ACHN (cell line): ENCODE measurements at regions not wholly inside any gene's neighbourhood (a gene's known extent, or its start where the extent isn't known, plus 50 kb on each side); places are given as distances from the start of the nearest gene placed in this dataset.
"Not testable (repeated sequence)": the region's sequence is repeated elsewhere in the genome, so short reads cannot be mapped to it uniquely, and the experiment has no call there.

Source experiments
- DNase-seq: peaks from one replicate; pipeline ENCODE4 v3.0.0-alpha.2; 2015
- in situ Hi-C: cut with HindIII; loops from 2 replicates; pipeline ENCODE4 v1.10.0; 2017; ENCODE audit warnings: low sequenced_read_pairs, low pct_ligation_motif_present, low pct_unique_long_range_greater_than_20kb

DNA sequence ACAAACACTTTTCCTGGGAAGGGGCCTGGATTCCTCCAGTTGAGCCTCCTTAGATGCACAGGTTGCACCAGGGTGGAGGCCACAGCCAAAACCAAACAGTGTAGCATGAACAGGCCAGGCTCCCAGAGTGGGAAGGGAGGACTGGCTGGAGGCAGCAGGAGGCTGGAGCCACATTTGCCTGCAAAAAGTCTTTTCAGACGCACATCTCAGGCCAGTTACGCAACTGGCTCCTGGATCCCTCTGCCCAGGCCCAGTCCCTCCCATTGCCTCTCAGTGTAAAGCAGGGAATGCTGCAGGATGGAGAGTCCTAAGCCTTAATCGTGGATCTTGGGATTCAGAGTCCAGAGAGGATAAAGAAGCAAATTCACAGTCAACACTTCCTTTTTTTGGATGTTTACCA lies 305.1 kb upstream of the PLGLB1 start:
- in situ Hi-C loops, DNase-seq: not testable (repeated sequence)

DNA sequence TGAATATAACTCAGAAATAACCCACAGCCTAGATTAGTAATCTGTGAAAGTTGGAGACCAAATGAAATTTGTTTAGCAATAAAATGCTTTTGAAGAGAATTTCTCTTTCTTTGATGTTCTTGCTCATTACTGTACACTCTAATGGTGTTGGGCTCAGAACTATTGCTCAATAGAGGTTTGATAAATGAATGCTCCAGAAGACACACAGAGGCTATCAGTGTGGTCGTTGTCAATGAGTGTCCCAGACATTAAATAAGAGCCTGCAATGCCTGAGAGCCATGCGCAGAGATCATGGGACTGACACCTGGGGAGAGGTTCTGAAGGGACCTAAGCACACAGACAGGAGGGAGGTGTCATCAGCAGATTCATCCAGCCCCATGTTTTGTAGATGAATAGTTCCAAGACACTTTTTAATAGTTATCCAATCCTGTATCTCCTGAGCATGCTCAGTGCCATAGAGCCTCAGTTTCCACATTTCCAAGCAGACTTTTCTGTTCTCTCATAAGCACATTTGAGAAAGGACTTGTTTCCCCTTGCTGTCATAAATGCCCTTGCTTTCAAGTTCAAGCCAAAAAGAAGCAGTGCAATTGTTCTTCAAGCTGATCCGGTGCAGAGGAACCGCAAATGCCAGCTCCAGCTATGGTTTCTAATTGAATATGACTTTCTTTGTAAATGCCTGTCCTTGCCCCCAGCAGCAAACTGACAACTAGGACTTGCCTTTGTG lies 306.2 kb upstream of the PLGLB1 start:
- DNase-seq, in situ Hi-C loops: not testable (repeated sequence)

DNA sequence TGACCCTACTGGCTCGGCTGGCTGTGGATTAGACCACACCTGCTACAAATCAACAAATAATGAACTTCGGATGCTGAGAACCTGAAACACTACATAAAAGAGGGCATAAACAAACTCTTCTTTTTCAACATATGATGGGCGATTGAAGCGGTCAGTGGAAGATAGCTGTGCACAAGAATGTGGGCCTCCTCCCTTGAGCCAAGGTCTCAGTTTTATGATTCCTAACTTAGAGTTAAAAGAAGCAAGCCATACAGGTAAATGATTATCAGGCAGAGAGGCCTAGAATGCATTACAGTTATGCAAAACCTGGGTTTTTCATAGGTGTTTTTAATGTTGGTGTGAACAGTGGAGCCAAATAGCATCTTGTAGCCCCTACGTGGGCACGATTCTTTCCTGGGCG lies 307.9 kb upstream of the PLGLB1 start:
- in situ Hi-C loops, DNase-seq: not testable (repeated sequence)

DNA sequence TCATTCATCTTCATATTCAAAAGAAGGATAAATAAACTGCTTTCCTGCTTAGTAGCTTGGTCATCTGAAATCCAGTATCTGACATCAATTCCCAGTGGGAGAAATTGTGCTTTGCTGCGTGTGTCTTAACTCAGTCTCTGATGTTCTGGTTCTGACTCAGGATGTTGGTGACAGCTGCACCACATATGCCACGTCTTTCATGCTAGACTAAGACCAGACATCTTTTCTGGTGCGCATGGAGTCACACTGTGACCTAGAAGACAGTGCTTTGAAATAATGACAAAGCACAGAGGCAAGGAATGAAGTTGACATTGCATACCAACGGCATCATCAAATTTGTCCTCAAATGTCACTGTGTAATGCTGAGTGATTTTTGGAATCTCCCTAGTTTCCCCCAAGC lies 308.8 kb upstream of the PLGLB1 start:
- DNase-seq, in situ Hi-C loops: not testable (repeated sequence)

DNA sequence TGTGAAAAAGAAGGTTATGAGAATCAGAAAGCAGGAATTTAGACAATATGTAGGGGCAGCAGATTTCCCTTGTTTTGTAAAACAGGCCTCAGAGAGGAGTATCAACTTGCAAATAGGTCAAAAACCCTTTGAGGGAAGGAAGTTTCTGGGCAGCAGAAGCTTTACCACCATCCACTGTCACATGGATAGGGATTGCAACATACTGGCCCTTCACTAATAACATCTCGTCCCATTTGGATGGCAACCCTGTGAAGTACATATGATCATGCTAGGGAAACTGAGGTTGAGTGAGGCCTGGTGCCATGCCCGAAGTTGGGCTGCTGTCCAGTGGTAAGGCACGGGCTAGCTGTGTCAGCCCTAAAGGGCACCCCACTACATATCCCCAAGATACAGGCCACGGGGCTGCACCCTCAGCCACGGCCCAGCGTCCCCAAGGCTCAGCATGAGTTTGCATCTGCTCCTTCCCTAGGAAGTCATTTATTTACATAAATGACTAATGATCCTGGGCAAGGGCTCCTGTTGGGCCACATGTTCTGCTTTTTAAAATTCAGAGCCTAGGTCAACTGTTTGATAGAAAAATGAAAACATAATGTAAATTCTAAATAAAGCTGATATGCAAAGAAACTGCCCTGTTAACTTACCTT lies 310.4 kb upstream of the PLGLB1 start:
- DNase-seq, in situ Hi-C loops: not testable (repeated sequence)

DNA sequence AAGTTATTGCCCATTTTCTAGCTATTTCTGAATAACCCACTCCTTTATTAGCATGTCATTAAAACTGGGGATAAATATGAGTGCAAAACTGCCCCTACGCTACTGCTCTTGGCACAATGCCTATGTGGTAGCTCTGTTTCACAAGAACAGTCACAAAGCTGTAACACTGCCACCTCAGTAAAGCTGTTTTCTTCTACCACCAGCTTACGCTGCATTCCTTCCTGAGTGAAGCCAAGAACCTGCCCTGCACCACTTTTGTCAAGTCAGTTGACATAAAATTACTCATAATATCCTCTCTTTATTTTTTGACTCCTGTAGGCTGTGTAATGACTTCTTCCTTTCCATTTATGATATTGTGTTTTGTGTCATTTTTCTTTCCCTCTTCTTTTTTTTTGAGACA lies 313.2 kb upstream of the PLGLB1 start:
- in situ Hi-C loops, DNase-seq: not testable (repeated sequence)

DNA sequence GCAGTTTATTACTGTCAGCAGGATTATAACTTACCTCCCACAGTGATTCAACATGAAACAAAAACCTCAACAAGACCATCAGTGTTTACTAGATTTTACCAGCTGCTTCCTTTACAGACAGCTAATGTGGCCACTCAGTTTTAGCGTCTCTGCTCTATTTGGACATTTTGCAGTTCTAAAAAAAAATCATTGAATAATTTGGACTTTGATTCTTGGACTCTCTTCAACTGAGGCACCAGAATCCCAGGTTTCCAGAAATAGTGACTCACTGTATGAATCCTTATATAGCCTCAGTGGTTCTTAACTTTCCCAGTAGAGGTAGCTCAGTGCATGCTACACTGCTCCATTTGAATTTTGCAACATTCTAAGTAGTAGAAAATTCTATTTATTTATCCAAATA lies 317.4 kb upstream of the PLGLB1 start:
- in situ Hi-C loops, DNase-seq: not testable (repeated sequence)

DNA sequence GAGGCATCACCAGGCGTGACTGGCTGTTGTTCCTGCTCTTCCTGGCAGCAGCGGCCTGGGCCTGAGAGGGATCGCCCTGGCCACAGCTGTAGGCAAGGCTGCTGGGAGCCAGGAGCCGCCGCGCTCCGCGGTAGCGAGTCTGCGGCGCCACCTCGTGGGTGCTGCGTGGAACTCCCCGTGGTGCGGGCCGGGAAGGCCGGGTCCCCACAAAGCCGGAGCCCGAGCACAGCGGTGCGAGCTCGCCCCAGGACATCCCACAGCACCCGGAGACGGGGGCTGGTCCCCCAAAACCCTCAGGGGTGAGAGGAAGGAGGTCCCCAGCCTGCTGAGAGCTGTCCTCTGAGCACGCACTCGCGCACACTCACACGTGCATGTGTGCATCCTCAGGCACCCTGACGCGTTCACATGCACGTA lies 320.0 kb upstream of the PLGLB1 start:
- DNase-seq, result peak; percentile 49
- in situ Hi-C loops, result not testable (repeated sequence)

DNA sequence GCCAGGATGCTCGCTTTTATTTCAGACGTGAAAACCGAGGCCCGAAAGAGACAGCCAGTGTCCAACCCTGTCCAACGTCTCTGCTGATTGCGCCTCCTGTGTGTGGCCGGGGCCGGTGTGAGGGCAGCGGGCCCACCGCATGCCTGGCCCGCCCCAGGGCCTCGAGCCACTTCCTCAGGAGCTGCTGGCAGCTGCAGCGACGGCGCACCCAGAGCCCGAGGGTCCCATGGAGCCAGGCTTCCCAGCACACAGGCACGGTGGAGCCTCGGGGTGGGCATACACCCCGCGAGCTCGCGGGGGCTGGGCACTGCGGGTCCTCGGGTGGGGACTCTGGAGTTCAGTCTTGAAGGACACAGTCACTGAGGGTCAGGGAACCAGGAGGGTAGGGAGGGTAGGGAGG lies 320.5 kb upstream of the PLGLB1 start:
- DNase-seq, in situ Hi-C loops: not testable (repeated sequence)

DNA sequence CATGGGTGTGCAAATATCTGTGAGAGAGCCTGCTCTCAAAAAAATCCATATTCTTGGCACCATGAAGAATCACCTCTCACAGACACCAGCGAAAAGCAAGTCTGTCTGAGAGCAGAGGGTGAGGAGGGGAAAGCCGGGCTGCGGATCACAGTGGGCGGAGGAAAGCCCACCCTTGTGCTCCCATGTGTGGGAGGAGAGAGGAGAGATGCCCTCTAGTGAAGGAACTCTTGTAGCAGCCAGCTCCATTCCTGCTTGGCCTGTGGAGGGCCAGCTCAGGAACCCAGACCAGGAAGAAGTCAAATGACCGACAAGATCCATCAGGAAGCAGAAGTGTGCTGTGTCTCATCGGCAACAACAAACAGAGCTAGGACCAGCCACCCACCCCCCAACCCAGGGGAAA lies 321.7 kb upstream of the PLGLB1 start:
- in situ Hi-C loops, DNase-seq: not testable (repeated sequence)

DNA sequence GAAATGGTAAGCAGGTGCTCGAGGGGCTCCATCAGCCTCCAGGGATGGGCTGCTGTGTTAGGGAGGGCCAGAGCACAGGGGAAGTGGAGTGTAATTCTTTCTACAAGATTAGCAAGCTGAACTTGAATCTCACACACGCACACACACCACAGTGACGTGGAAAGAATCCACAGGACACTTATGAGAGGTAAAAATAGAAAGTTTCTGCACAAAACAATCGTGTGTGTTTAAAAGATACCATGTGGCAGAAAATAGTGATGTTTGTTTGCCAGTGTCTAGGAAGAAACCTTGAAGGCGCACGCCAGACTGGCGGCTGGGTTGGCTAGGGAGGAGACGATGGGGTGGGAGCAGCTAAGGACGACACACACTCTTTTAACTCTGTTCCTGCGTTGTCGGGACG lies 323.6 kb upstream of the PLGLB1 start:
- DNase-seq, in situ Hi-C loops: not testable (repeated sequence)

DNA sequence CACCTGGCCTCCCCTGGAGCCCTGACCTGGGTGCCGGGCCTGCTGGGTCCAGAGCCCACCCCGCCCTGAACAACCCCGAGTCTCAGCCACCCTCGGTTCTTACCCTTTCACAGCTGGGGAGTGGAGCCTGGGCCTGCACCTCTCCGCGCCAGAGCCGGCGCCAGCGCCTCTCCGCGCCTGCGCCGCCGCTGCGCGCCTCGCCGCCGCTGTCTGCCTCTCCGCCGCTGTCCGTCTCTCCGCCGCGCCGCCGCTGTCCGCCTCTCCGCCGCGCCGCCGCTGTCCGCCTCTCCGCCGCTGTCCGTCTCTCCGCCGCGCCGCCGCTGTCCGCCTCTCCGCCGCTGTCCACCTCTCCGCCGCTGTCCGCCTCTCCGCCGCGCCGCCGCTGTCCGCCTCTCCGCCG lies 326.9 kb upstream of the PLGLB1 start:
- in situ Hi-C loops, DNase-seq: not testable (repeated sequence)

DNA sequence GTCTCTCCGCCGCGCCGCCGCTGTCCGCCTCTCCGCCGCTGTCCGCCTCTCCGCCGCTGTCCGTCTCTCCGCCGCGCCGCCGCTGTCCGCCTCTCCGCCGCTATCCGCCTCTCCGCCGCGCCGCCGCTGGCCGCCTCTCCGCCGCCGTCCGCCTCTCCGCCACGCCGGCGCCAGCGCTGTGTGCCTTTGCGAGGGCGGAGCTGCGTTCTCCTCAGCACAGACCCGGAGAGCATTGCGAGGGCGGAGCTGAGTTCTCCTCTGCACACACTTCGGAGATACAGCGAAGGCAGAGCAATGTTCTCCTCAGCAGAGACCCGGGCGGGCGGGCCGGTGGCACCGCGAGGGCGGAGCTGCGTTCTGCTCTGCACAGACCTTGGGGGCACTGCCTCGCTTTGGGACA lies 327.4 kb upstream of the PLGLB1 start:
- DNase-seq, in situ Hi-C loops: not testable (repeated sequence)

DNA sequence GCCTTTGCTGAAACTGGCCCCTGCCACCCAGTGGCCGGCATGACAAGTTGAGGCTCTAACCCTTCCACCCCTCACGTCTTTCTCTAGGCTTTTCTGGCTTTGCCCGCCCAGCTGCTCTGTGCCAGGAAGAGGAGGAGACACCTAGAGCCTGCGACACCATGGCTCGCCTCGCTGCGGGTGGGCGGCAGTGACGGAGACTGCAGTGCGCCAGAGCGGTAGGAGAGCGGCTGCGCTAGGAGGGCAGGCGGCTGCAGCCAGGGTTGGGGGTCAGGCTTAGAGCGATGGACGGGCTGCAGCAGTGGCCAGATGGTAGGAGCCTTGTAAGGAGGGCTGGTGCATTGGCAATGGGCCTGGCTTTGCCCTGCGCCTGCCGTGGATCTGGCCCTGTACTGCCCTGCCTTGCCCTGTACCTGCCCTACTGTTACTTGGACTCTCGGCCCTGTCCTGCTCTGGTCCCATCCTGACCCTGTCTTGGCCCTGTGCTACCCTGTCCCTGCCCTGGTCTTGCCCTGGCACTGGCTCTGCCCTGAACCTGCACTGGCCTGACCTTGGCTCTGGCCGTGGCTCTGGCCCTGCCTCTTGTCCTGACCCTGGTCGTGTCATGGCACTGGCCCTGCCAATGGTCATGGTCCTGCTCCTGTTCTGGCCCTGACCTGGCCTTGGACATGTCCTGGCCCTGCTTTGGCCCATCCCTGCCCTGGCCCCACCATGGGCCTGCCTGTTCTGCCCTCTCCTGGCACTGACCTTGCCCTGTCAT lies 330.7 kb upstream of the PLGLB1 start:
- DNase-seq, in situ Hi-C loops: not testable (repeated sequence)

DNA sequence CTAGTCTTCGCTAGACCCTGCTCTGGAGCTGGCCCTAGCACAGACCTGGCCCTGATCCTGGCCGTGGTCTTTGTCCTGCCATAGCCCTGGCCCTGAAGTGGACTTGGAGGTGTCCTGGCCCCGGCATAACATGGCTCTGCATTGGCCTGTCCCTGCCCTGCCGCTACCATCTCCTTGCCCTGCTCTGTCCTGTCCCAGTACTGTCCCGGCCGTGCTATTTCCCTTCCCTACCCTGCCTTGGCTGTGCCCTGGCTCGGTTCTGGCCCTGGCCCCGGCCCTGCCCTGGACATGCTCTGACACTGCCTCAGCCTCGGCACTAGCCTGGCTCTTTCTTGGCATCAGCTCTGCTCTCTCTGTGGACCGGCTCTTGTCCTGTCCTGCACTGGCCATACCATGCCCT lies 331.8 kb upstream of the PLGLB1 start:
- DNase-seq, in situ Hi-C loops: not testable (repeated sequence)

DNA sequence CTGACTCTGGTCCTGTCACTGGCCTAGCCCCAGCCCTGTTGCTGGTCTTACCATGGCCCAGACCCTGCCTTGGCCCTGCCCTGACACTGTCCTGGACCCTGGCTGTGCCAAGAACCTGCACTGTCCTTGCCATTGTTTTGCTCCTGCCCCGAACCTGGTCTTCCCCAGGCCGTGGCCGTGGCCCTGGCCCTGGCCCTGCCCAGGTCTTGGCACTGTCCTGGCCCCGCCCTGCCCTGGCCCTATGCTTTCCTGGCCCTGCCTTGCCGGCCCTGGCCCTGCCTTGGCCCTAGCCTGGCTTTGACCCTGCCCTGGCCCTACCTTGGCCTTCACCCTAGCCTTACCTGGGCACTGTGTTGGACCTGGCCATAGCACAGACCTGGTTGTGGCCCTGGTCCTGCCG lies 332.5 kb upstream of the PLGLB1 start:
- in situ Hi-C loops, DNase-seq: not testable (repeated sequence)

DNA sequence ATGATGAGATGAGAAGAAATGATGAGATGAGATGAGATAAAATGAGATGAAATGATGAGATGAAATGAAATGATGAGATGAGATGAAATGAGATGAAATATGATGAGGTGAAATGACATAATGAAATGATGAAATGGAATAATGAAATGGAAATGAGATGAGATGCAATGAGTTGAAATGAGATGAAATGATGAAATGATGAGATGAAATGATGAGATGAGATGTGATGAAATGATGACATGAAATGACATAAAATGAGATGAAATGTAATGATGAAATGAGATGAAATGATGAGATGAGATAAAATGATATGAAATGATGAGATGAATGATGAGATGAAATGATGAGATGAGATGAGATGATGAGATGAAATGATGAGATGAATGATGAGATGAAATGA lies 338.6 kb upstream of the PLGLB1 start:
- DNase-seq, in situ Hi-C loops: not testable (repeated sequence)

DNA sequence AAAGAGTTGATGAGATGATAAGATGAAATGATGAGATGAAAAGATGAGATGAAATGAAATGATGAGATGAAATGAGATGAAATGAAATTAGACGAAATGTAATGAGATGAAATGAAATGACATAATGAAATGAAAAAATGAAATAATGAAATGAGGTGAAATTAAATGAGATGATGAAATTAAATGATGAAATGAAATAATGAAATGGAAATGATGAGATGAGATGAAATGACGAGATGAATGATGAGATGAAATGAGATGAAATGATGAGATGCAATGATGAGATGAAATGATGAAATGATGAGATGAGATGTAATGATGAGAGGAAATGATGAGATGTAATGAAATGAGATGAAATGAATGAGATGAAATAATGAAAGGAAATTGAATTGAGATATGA lies 339.3 kb upstream of the PLGLB1 start:
- in situ Hi-C loops, DNase-seq: not testable (repeated sequence)

DNA sequence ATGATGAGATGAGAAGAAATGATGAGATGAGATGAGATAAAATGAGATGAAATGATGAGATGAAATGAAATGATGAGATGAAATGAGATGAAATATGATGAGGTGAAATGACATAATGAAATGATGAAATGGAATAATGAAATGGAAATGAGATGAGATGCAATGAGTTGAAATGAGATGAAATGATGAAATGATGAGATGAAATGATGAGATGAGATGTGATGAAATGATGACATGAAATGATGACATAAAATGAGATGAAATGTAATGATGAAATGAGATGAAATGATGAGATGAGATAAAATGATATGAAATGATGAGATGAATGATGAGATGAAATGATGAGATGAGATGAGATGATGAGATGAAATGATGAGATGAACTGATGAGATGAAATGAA lies 340.2 kb upstream of the PLGLB1 start:
- DNase-seq, in situ Hi-C loops: not testable (repeated sequence)
